Transverse colon (tissue), 4 donors: ENCODE measurements at regions not wholly inside any gene's neighbourhood (a gene's known extent, or its start where the extent isn't known, plus 50 kb on each side); places are given as distances from the start of the nearest gene placed in this dataset.

Experiments
- DNase-seq: peaks from one replicate; pipeline ENCODE4 v3.0.0-alpha.2; 2019
- H3K27ac ChIP-seq, 4 donors: fragments of 200-600 bp; sonication (generic); 2 replicates each; pipeline ENCODE4 v1.5.1; 2016 to 2018; ENCODE audit warnings: inconsistent platforms in 4 of 4
- H3K27me3 ChIP-seq: fragments of 200-600 bp; sonication (generic); 2 replicates; pipeline ENCODE4 v1.5.1; 2017; ENCODE audit warnings: inconsistent platforms
- H3K36me3 ChIP-seq, 4 donors: fragments of 200-600 bp; sonication (generic); 2 replicates each; pipeline ENCODE4 v1.5.1; 2017 to 2019; ENCODE audit warnings: inconsistent platforms in 4 of 4
- H3K4me1 ChIP-seq, 4 donors: fragments of 200-600 bp; sonication (generic); 2 replicates each; pipeline ENCODE4 v1.5.1; 2017 to 2020; ENCODE audit warnings: inconsistent platforms in 4 of 4
- H3K4me3 ChIP-seq, 4 donors: fragments of 200-600 bp; sonication (generic); 1 replicate in 1 of 4; 2 replicates in 3 of 4; pipeline versions ENCODE4 v1.5.1 to v1.6.1; 2017 to 2019; ENCODE audit warnings: inconsistent platforms in 4 of 4
- H3K9me3 ChIP-seq, 2 donors: fragments of 200-600 bp; sonication (generic); 2 replicates each; pipeline ENCODE4 v1.5.1; 2017 to 2019; ENCODE audit warnings: inconsistent platforms in 2 of 2
- EP300 ChIP-seq: sonication (generic); formaldehyde crosslinking; IDR thresholded peaks from one replicate; pipeline ENCODE4 v1.6.1; 2017; ENCODE audit warnings: antibody characterized with exemption, low read depth
- POLR2A ChIP-seq: fragments of 450-650 bp; IDR thresholded peaks from one replicate; pipeline ENCODE4 v1.6.1; 2016; ENCODE audit warnings: antibody characterized with exemption, mild to moderate bottlenecking, moderate library complexity
- POLR2AphosphoS5 ChIP-seq, 3 donors: sonication (generic); formaldehyde crosslinking; IDR thresholded peaks; one replicate each; pipeline ENCODE4 v1.6.1; 2016; ENCODE audit warnings: antibody characterized with exemption in 3 of 3
- WGBS, 2 donors: methylation state at CpG; one replicate each; pipeline ENCODE4 v1.1.5; 2018; ENCODE audit warnings: low coverage in 1 of 2; 5-methylcytosine and 5-hydroxymethylcytosine counted together
- in situ Hi-C, 4 donors: fragments of 200-750 bp; cut with MboI; loops; one replicate each; pipeline versions ENCODE4 v1.15.0 to v1.15.1; 2017; ENCODE audit warnings: low sequenced_read_pairs in 3 of 4, low pct_ligation_motif_present in 1 of 4, low pct_unique_long_range_greater_than_20kb in 1 of 4
- intact Hi-C: fragments of 100-400 bp; cut with DNase I; formaldehyde crosslinking; loops from one replicate; pipeline ENCODE4 v1.15.1; 2023; ENCODE audit warnings: low total_unique reads
- TF ChIP-seq, protein P1 (sequence below), 5 experiments: fragments of 200-600 bp in 3 of 5; fragments of 450-650 bp in 2 of 5; sonication (generic) in 3 of 5; IDR thresholded peaks; 1 replicate in 2 of 5; 2 replicates in 3 of 5; pipeline ENCODE4 v1.5.1; 2016 to 2017; ENCODE audit warnings: antibody characterized with exemption in 5 of 5, inconsistent platforms in 3 of 5, mild to moderate bottlenecking in 2 of 5, moderate library complexity in 1 of 5

DNA sequence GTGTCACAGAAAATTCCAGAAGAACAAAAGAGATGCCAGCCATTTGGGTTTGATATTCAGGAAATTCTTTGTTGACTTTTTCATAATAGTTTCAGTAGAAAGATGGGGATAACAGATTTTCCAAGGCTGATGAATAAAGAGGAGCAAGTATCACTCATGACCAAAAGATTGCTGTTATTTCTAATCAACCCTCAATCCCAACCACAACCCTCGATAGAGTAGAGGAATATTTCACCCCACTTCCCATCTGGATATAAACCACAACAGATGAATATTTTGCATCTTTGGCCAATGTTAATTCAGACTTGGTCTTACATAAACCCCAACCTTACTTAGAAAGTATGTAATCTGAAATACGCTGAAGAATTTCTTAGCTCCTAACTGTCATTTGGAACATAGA is 232.4 kb downstream of the SEC16B start:
- in situ Hi-C loops, result no loop called here
- no peak overlapping the region for H3K4me3 ChIP-seq
- H3K9me3 ChIP-seq, result no peaks in the 10 kb centered on the region
- TF ChIP-seq, protein P1, sequence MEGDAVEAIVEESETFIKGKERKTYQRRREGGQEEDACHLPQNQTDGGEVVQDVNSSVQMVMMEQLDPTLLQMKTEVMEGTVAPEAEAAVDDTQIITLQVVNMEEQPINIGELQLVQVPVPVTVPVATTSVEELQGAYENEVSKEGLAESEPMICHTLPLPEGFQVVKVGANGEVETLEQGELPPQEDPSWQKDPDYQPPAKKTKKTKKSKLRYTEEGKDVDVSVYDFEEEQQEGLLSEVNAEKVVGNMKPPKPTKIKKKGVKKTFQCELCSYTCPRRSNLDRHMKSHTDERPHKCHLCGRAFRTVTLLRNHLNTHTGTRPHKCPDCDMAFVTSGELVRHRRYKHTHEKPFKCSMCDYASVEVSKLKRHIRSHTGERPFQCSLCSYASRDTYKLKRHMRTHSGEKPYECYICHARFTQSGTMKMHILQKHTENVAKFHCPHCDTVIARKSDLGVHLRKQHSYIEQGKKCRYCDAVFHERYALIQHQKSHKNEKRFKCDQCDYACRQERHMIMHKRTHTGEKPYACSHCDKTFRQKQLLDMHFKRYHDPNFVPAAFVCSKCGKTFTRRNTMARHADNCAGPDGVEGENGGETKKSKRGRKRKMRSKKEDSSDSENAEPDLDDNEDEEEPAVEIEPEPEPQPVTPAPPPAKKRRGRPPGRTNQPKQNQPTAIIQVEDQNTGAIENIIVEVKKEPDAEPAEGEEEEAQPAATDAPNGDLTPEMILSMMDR (IDR thresholded peaks at IDR 0.05), result no peak
- TF ChIP-seq POLR2AphosphoS5 (IDR thresholded peaks at IDR 0.05) (no peak), EP300 (no peak), POLR2A (no peak)
- no peak overlapping the region for H3K27ac ChIP-seq
- intact Hi-C loops, result no loop called here
- no peaks in the 10 kb centered on the region for H3K36me3 ChIP-seq
- no peaks in the 10 kb centered on the region for H3K27me3 ChIP-seq
- 64 to 78% methylated on average over 2 of the region's 2 CpGs for WGBS, 2 donors
- DNase-seq, result no peak
- no peaks in the 10 kb centered on the region for H3K4me1 ChIP-seq

DNA sequence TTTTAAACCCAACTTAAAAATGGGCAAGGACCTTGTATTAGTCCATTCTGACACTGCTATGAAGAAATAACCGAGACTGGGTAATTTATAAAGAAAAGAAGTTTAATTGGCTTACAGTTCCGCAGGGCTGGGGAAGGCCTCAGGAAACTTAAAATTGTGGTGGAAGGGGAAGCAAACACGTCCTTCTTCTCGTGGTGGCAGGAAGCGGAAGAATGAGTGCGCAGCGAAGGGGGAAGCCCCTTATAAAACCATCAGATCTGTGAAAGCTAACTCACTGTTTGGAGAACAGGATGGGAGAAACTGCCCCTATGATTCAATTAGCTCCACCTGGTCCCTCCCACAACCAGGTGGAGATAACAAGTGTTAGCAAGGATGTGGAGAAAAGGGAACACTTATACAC is 237.7 kb downstream of the SEC16B start:
- intact Hi-C loops, result no loop called here
- H3K27ac ChIP-seq, result no peak overlapping the region
- WGBS, 2 donors, result 56 to 66% methylated on average over 7 of the region's 7 CpGs
- no peaks in the 10 kb centered on the region for H3K36me3 ChIP-seq
- in situ Hi-C loops, result no loop called here
- TF ChIP-seq, protein P1 (IDR thresholded peaks at IDR 0.05), result no peak
- no peak for TF ChIP-seq EP300
- TF ChIP-seq POLR2A, result no peak
- TF ChIP-seq POLR2AphosphoS5 (IDR thresholded peaks at IDR 0.05), result no peak
- DNase-seq, result no peak
- H3K4me3 ChIP-seq, result no peak overlapping the region
- H3K9me3 ChIP-seq, result no peaks in the 10 kb centered on the region
- no peaks in the 10 kb centered on the region for H3K27me3 ChIP-seq
- no peaks in the 10 kb centered on the region for H3K4me1 ChIP-seq

DNA sequence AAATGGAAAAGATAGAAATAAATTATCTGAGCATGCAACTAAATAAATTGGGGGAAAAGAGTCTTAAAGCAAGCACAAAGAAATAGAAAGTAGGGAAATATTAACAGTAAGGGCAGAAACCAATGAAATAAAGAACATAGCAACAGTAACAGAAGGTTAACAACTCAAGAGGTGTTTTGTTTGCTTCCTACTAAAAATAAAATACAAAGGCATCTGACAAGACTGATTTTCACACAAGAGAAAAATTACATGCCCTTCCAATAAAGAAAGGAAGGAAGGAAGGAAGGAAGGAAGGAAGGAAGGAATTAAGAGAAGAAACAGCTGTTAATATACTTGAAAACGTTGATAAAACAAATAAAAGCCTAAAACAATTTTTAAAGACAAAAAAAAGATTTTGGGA is 240.2 kb downstream of the SEC16B start:
- intact Hi-C loops, result no loop called here
- peaks cover 6 to 8% of the 10 kb centered on the region in 2 donors for H3K9me3 ChIP-seq
- no peak for DNase-seq
- no peaks in the 10 kb centered on the region for H3K27me3 ChIP-seq
- no peaks in the 10 kb centered on the region for H3K4me1 ChIP-seq
- H3K36me3 ChIP-seq, result no peaks in the 10 kb centered on the region
- WGBS, 2 donors, result 0 to 8% methylated on average over 1 of the region's 1 CpG
- TF ChIP-seq POLR2A (no peak), POLR2AphosphoS5 (IDR thresholded peaks at IDR 0.05) (no peak), EP300 (no peak)
- TF ChIP-seq, protein P1 (IDR thresholded peaks at IDR 0.05), result no peak
- in situ Hi-C loops, result no loop called here
- H3K4me3 ChIP-seq, result no peak overlapping the region
- no peak overlapping the region for H3K27ac ChIP-seq

DNA sequence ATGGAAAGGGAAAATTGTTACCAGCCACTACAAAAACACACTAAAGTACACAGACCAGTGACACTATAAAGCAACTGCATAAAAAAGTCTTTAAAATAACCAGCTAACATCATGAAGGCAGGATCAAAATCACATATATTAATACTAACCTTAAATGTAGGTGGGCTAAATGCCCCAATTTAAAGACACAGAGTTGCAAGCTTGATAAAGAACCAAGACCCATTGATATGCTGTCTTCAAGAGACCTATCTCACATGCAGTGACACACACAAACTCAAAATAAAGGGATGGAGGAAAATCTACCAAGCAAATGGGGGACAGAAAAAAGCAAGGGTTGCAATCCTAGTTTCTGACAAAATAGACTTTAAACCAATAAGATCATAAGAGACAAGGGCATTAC is 246.3 kb downstream of the SEC16B start:
- no peak for DNase-seq
- Histone ChIP-seq H3K36me3 (no peaks in the 10 kb centered on the region), H3K27me3 (no peaks in the 10 kb centered on the region), H3K4me3 (no peak overlapping the region), H3K4me1 (no peaks in the 10 kb centered on the region), H3K27ac (no peak overlapping the region), H3K9me3 (peaks cover 6 to 21% of the 10 kb centered on the region in 2 donors)
- in situ Hi-C loops, result no loop called here
- intact Hi-C loops, result no loop called here
- no peak for TF ChIP-seq POLR2AphosphoS5 (IDR thresholded peaks at IDR 0.05)
- TF ChIP-seq, protein P1 (IDR thresholded peaks at IDR 0.05), result no peak
- TF ChIP-seq EP300, result no peak
- TF ChIP-seq POLR2A, result no peak
